ENCODE measurements at regions not wholly inside any gene's neighbourhood (a gene's known extent, or its start where the extent isn't known, plus 50 kb on each side); places are given as distances from the start of the nearest gene placed in this dataset.

DNA sequence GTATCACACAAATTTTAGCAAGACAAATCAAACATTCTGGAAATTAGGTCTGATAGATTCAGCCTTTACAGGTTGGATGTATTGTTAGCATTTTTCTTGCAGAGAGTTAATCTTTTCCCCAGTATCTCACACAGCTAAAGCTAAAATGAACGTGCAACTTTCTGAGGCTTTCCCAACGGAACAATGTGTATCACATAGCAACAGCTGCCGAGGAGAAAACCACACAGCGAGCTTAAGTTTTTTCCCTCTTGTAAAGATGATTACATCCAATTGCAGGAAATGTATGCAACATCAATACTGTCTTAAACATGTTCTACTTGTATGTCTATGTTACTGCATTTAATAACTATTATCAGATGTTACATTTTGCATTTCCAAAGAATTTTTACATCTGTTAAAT, 182.2 kb downstream of the CCDC59 start:
- FAIRE-seq (no peak), DNase-seq (ENCODE audit: low spot score in 2 of 2) (no peak)

DNA sequence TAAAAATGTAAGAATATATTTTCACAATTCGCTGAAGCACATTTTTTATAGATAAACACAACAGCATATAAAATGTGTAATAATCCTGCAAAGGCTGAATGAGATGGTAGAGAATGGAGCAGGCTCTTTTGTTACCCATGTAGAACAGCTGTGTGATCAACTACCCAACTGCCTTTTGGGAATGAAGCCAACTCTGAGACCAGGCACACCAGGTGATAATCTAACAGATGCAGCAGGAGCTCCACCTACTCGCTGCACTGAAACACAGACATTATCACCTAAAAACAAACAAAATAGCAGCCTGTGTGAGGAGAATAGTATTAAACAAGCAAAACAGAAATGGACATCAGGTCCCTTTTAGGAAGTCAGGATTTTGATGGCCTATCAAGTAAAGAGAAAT, 183.3 kb downstream of the CCDC59 start:
- FAIRE-seq, result no peak
- DNase-seq (ENCODE audit: low spot score in 2 of 2), result no peak

DNA sequence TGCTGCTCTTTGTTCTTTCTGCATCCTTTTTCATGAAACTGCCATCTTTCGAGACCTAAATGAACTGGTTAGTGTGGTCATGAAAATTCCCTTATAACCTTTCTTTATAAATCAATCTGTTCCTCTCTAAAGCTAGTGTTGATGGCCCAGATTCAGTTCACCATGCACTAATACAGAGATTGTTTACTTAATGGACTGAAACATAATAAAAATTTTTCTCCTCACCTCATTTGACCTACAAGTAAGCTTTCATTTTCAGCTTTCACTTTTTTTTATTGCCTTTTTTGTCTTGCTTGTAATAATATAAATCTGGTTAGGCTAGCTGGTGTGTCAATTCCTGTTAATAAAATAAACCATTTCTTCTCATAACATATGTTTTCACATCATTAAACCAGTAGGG, 183.8 kb downstream of the CCDC59 start:
- DNase-seq (ENCODE audit: low spot score in 2 of 2) (no peak), FAIRE-seq (no peak)

DNA sequence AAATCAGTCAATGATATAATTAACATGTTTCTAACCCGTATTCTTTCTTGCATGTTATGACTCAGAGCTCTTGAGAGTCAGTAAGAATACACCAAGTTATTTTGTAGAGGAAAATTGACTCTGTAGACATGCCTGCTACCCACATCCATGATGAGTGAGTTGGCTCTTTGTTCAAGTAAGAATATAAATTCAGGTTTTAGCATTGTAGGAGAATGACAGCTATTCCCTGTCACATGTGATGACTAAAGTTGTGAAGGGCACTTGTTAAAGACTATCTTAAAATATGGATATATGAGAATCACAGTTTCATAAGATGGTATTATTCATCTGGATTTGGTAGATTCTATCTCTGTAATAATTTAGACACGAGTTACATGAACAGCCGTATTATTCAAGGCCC, 209.1 kb downstream of the CCDC59 start:
- FAIRE-seq, result no peak
- DNase-seq (ENCODE audit: low spot score in 2 of 2), result no peak

DNA sequence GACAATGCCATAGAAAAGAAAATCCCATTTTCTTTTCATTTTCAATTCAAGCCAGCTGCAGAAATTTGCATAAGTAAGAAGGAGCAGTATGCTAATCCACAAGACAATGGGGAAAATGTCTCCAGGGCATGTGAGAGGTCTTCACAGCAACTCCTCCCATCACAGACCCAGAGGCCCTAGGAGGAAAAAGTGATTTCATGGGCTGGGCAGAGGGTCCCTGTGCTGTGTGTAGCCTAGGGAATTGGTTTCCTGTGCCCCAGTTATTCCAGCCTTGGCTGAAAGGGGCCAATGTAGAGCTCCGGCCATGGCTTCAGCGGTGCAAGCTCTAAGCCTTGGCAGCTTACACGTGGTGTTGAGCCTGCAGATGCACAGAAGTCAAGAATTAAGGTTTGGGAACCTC, 211.4 kb downstream of the CCDC59 start:
- DNase-seq (ENCODE audit: low spot score in 2 of 2) (no peak), FAIRE-seq (no peak)

DNA sequence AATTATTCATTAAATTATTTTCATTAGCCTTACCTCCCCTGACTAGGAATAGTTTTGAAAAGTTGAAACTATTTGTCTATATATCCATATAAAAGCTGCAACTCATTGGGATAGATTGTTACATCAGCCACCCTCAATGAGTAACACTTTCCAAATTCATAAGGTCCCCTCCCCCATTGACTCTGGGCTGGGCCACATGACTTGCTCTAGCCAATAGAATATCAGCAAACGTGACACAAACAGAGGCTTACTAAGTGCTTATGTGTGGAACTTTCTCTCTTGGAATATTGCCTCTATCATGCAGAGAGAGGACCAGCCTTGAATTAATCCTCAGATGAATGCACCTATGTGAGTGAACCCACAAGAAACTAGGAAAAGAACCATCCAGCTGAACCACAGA, 213.7 kb downstream of the CCDC59 start:
- no peak for FAIRE-seq
- DNase-seq (ENCODE audit: low spot score in 2 of 2), result no peak

DNA sequence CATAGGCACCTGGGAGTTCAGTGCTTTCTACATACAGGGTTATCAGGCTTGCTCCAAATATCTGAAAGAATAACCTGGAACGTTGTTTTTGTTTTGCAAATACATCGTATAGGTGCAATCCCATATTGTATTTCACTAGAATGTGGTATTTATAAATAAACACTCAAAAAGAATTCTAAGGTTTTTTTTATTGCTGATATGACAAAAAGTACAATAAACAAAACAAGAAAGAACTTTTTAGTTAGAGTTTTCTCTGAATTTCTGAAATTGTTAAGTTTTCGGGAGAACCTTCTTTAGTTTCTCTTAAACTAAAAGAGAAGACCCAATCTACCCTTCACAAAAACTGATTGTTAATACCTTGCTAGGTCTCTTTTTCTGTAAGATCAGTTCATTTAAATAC, 225.8 kb downstream of the CCDC59 start:
- DNase-seq (ENCODE audit: low spot score in 2 of 2) (no peak), FAIRE-seq (no peak)

DNA sequence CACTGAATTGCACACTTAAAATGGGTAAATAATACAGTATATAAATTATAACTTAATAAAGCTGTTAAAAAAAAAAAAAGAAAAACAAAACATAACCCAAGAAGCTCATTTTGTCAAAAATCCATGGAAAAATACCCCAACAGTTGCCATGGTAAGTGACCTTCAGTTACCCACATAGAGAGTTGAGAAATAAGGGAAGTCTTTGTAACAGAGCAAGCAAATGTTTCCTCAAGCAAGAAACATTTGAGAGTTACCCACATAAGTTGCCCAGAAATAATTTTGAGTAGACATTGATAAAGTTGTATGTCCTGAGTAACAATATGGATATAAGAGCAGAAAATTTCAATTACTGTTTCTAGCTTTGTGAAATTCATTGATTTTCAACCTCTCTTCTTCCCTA, 227.4 kb downstream of the CCDC59 start:
- DNase-seq (ENCODE audit: low spot score in 2 of 2), result no peak
- no peak for FAIRE-seq

DNA sequence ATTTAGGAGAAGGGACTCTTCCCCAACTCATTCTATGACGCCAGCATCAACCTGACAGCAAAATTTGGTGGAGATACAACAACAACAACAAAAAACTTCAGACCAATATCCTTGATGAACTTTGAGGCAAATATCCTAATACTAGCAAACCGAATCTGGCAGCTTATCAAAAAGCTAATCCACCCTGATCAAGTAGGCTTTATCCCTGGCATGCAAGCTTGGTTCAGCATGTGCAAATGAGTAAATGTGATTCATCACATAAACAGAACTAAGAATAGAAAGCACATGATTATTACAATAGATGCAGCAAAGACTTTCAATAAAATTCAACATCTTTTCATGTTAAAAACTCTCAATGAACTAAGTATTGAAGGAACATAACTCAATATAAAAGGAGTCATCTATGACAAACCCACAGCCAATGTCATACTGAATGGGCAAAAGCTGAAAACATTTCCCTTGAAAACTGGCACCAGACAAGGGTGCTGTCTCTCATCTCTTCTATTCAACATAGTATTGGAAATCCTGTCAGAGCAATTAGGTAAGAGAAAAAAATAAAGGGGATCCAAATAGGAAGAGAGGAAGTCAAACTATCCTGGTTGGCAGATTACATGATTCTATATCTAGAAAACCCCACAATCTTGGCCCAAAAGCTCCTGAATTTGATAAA, 233.3 kb downstream of the CCDC59 start:
- no peak for FAIRE-seq
- no peak for DNase-seq (ENCODE audit: low spot score in 2 of 2)

DNA sequence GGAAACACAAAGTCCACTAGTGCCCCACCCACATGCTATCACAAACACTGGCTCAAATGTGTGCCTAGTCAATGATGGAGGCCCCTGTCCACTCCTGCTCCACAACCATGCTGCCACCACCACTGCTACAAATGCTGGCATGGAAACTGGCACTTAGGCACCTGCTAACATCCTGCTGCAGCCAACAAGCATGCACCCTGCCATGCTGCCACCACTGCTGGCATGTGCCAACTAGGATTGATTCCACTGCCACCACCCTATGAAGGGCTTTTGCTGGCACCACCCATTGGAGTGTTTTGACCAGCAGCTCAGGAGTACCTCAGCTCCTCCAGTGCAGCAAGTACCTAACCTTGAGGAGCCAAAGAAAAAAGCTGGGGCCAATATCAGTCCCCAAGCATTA, 236.6 kb downstream of the CCDC59 start:
- DNase-seq (ENCODE audit: low spot score in 2 of 2) (no peak), FAIRE-seq (no peak)

DNA sequence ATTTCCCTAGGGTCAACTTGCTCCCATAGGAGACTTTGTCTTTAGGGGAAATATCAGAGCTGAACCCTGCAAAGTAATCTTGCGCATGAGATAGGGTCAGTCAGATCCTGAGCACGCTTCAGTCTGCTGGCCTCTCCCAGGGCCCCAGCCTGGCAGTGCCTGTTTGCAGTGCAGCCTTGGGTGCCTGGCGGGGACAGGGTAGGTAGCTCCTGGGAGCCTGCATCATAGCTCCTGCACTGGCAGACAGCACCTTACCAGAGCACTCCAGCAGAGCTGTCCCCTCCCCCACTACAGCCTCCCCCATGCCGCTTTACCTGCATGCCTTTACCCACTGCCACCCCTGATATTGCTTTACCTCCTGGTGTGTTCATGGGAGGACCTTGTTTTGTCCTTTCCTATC, 237.3 kb downstream of the CCDC59 start:
- FAIRE-seq (no peak), DNase-seq (ENCODE audit: low spot score in 2 of 2) (no peak)

DNA sequence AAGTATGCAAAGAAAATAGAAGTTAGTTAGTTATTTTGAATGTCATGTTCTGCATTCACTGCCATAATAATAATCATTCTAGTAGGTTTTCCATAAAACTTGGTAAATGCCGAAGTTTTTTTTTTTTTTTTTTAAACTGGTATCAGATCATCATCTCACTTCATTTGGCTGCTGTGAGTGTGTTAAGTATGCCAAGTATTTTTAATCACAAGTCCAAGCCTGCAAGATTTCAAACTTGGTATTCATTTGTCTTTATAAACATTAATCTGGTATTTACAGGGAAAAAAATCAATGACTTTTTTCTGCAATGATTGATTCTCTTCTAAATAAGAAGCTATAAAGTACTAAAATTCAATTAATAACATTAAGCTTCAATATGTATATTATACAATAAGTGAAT, 248.9 kb downstream of the CCDC59 start:
- DNase-seq (ENCODE audit: low spot score in 2 of 2), result no peak
- no peak for FAIRE-seq

DNA sequence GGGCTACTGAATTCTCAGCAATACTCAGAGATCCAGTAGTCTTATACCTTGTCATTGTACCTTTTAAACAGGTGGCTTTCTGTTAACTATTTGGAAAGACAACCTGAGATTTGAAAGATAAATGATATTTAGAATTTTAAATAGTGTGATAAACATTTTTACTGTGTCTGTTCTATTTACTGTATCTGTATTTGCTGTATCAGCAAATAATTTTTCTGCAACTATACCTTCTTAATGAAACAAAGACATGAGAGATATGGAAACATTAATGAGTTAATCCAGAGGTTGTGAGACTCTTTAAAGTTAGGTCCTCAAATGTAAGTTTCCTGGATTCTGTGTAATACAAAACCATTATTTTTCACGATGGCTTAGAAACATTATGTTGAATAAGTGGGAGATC, 249.6 kb downstream of the CCDC59 start:
- no peak for DNase-seq (ENCODE audit: low spot score in 2 of 2)
- no peak for FAIRE-seq

DNA sequence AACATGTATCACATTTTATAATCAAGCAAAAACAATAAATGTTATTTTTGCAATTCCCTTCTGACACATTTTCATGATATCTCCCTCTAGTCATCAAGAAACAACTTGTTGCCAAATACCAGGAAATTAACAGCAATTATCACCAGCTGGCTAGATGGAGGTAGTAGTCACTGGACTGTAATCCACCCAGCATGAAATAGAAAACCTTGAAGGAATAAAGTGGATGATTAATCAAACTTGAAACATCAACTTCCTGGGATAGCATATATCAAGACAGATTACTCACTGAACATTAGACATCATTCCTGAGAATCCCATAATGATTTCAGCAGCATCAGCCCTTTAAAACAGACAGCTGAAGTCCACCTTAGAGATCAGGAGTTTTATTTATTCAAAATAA, 259.0 kb downstream of the CCDC59 start:
- DNase-seq (ENCODE audit: low spot score in 2 of 2), result no peak

DNA sequence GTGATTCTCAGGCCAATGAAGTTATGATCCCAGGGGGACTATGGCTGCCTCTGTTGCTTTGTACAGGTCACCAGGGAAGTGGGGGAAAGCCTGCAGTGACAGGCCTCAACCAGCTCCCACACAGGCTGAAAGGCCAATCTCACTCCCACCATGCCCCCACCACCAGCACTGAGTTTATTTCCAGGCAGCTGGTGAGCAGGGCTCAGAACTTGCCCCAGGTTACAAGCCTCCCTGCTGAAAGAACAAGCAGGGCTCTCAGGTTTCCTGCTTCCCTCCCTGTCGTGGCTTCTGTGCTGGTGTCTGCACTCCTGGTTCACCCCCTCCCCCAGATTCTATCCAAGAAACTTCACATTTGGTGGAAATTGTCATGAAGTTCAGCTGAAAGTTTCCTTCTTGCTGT, 260.3 kb downstream of the CCDC59 start:
- no peak for FAIRE-seq

More for the DNA sequence above, 259.0 kb downstream of the CCDC59 start:
- FAIRE-seq, result no peak

DNA sequence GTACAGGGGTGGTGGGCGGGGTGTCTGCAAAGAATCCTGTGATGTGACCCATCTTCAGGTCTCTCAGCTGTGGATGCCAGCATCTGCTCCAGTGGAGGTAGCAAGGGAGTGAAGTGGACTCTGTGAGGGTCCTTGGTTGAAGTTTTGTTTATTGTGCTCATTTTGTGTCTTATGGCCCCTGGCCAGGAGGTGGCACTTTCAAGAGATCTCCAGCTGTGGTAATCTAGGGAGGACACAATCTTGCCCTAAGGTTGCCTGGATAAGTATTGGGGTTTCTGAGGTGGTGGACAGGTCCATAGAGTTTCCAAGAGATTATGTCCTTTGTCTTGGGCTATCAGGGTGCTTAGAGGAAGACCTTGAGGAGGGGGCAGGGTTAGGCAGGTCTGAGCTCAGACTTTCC, 260.7 kb downstream of the CCDC59 start:
- DNase-seq (ENCODE audit: low spot score in 2 of 2), result no peak
- FAIRE-seq, result no peak

More for the DNA sequence above, 260.3 kb downstream of the CCDC59 start:
- DNase-seq (ENCODE audit: low spot score in 2 of 2), result no peak

DNA sequence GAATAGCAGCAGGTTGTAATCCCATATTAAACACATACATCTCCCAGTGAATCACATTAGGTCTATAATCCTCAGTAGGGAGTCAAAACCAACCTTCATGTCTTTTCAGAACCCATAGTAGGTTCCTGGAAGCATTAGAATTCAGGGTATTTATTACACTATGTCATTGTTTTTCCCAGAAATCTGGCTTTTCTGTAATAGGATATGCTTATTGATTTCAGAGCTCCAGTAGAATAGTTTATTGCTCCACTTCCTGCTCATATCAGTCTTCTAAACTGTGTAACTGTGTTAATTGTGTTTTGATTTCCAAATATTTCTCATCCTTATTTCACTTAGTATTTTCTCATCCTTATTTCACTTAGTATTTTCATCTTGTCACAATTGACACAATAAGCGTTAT, 268.0 kb downstream of the CCDC59 start:
- DNase-seq (ENCODE audit: low spot score in 2 of 2) (no peak), FAIRE-seq (no peak)

DNA sequence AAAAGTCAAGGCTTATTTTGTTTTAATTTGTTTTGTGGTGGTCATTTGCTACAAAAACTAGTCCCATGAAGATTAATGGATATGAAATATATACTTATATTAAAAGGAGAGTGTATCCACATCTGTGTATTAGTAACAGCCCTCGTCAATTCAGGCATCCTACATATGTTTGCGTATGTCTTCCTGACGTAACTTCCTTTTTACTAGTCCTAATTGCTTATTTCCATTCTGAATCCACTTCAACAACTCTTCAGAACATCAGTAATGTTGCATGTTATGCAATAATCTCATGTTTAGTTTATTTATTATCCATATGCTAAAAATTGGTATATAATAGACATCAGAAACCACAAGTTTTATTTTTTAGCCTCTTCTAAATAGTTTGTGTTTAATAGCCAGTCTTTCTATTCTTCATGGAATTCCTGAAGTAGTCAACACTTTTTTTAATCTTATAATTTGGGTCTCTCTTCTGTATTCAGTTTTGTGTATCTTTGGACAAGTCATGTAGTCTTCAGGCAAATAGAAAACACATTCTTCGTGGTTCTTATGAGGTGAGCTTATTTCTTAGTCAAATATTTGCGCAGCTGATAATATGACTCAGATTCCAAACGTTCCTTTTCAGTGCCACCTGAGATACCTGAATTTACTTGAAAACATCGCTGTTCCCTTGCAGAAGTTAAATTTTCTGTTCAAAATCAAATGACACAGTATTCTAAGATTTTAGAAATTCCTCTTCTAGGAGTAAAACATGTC, 268.6 kb downstream of the CCDC59 start:
- FAIRE-seq (no peak), DNase-seq (ENCODE audit: low spot score in 2 of 2) (no peak)

DNA sequence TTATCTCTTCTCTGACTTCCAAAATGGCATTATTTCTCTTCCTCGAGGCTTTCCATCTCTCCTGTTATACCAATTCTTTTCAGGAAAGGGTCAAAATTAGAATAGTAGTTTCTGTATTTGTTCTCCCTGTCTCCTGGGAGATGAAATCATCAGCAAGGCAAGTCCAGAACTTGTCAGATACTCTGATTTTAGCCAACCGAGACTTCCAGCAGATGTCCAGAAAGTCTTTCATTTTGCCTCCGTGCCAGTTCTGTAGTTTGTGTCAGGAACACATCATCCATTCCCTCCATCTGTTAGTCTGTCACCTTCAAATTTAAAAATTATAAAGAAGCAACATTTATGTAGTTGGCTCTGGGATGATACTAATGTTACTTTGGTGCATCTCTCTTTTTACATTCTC, 275.7 kb downstream of the CCDC59 start:
- DNase-seq (ENCODE audit: low spot score in 2 of 2) (no peak), FAIRE-seq (no peak)

DNA sequence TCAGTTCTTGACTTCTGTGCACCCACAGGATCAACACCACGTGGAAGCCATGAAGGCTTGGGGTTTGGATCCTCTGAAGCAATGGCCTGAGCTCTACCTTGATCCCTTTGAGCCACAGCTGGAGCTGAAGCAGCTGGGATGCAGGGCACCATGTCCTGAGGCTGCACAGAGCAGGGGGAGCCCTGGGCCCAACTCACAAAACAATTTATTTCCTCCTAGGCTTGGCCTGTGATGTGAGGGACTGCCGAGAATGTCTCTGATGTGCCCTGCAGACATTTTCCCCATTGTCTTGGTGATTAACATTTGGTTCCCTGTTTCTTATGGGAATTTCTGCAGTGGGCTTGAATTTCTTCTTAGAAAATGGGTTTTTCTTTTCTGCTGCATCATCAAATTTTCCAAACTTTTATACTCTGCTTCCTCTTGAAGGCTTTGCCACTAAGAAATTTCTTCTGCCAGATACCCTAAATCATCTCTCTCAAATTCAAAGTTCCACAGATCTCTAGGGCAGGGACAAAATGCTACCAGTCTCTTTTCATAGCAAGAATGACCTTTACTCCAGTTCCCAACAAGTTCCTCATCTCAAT, 288.2 kb downstream of the CCDC59 start:
- no peak for FAIRE-seq
- no peak for DNase-seq (ENCODE audit: low spot score in 2 of 2)

DNA sequence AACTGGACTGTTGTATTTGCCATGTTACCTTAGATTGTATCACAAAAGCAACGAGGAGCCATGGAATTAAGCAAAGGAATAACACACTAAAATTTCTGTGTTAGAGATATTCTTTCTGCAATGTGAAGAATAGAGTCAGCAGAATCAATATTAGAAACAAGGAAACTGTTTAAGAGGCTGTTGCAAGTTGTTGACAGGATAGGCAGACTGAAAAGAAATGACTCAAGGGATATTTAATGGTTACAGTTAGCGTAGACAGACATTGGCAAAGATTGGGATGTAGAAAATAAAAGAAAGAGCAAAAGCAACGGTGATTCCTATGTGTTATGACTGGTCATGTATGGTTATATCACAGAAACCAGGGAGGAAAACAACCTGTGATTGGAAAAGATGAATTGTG, 299.0 kb upstream of the PPFIA2 start:
- FAIRE-seq (no peak), DNase-seq (ENCODE audit: low spot score in 2 of 2) (no peak)

DNA sequence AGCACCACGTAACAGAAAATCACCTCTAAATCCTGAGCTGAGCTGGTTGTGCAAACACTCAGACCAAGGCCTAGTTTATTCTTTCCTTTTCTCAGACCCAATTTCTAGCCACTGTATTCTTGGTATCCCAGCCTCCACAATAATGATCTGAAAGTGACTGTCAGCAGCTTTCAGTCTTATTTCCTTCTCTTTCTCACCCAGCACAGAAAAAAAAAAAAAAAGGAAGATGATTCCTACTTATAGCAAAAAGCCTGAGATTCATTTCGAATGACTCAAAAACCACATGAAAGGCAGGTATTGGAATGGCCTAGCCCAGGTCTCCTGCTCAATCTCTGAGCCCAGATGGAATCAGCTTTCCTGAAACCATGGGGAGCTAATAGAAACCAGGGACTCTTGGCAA, 298.6 kb upstream of the PPFIA2 start:
- FAIRE-seq, result no peak
- DNase-seq (ENCODE audit: low spot score in 2 of 2), result no peak

All from frontal cortex (tissue), 3 donors.